ENCODE measurements at regions not wholly inside any gene's neighbourhood (a gene's known extent, or its start where the extent isn't known, plus 50 kb on each side); places are given as distances from the start of the nearest gene placed in this dataset.

GRCh38 chr21:31538816-31539215 lies 120.7 kb upstream of the SOD1 start:
- Histone ChIP-seq H3K4me3 (no peak overlapping the region), H3K27ac (no peak overlapping the region), H3K36me3 (ENCODE audit: insufficient read depth in 1 of 2, low read depth in 1 of 2) (no peaks in the 10 kb centered on the region), H3K4me1 (no peaks in the 10 kb centered on the region), H3K9me3 (no peaks in the 10 kb centered on the region), H3K27me3 (ENCODE audit: insufficient read depth in 3 of 3, low read length in 2 of 3) (no peaks in the 10 kb centered on the region)
- no peak for DNase-seq
- WGBS, 3 donors = 17 to 24% (median 20%) methylated on average over 10 of the region's 10 CpGs
- intact Hi-C loops (cut with DNase I) = no loop called here
- ATAC-seq = no peak
- TF ChIP-seq CTCF (IDR thresholded peaks at IDR 0.05) = no peak

- 80 to 87% (median 83%) methylated on average over 10 of the region's 10 CpGs for WGBS, 3 donors
- no peaks in the 10 kb centered on the region for H3K27me3 ChIP-seq (ENCODE audit: insufficient read depth in 3 of 3, low read length in 2 of 3)
Measured at GRCh38 chr21:31537872-31538576, 121.5 kb upstream of the SOD1 start.

GRCh38 chr21:31536138-31536537 lies 123.4 kb upstream of the SOD1 start:
- Histone ChIP-seq H3K27ac (no peak overlapping the region), H3K27me3 (ENCODE audit: insufficient read depth in 3 of 3, low read length in 2 of 3) (no peaks in the 10 kb centered on the region), H3K9me3 (no peaks in the 10 kb centered on the region), H3K4me3 (no peak overlapping the region), H3K4me1 (no peaks in the 10 kb centered on the region), H3K36me3 (ENCODE audit: insufficient read depth in 1 of 2, low read depth in 1 of 2) (no peaks in the 10 kb centered on the region)
- no peak for TF ChIP-seq CTCF (IDR thresholded peaks at IDR 0.05)
- 93 to 98% (median 94%) methylated on average over 8 of the region's 8 CpGs for WGBS, 3 donors
- DNase-seq (no peak), ATAC-seq (no peak)
- intact Hi-C loops (cut with DNase I) = no loop called here

More at GRCh38 chr21:31537872-31538576, 121.5 kb upstream of the SOD1 start:
- DNase-seq = no peak
- H3K36me3 ChIP-seq (ENCODE audit: insufficient read depth in 1 of 2, low read depth in 1 of 2) = no peaks in the 10 kb centered on the region
- H3K9me3 ChIP-seq = no peaks in the 10 kb centered on the region
- intact Hi-C loops (cut with DNase I) = no loop called here
- H3K4me3 ChIP-seq = no peak overlapping the region
- H3K4me1 ChIP-seq = no peaks in the 10 kb centered on the region
- no peak for TF ChIP-seq CTCF (IDR thresholded peaks at IDR 0.05)
- H3K27ac ChIP-seq = no peak overlapping the region
- no peak for ATAC-seq

- WGBS, 3 donors = 79 to 92% (median 83%) methylated on average over 1 of the region's 1 CpG
Measured at GRCh38 chr21:31531967-31532366, 127.5 kb upstream of the SOD1 start.

More at GRCh38 chr21:31531967-31532366, 127.5 kb upstream of the SOD1 start:
- Histone ChIP-seq H3K27ac (no peak overlapping the region), H3K4me1 (no peaks in the 10 kb centered on the region), H3K4me3 (no peak overlapping the region), H3K27me3 (ENCODE audit: insufficient read depth in 3 of 3, low read length in 2 of 3) (peaks cover 0 to 2% (median 0%) of the 10 kb centered on the region in 3 donors), H3K36me3 (ENCODE audit: insufficient read depth in 1 of 2, low read depth in 1 of 2) (no peaks in the 10 kb centered on the region), H3K9me3 (no peaks in the 10 kb centered on the region)
- TF ChIP-seq CTCF (IDR thresholded peaks at IDR 0.05) = no peak
- intact Hi-C loops (cut with DNase I) = no loop called here
- no peak for ATAC-seq
- no peak for DNase-seq
